Gastroesophageal sphincter (tissue), 4 donors: ENCODE measurements at regions not wholly inside any gene's neighbourhood (a gene's known extent, or its start where the extent isn't known, plus 50 kb on each side); places are given as distances from the start of the nearest gene placed in this dataset.

Experiments used
- ATAC-seq: fragments of 150-250 bp; one replicate; pipeline ENCODE4 v1.9.1; 2016; ENCODE audit warnings: mild to moderate bottlenecking, moderate library complexity
- H3K27ac ChIP-seq, 4 donors: fragments of 200-600 bp; sonication (generic) in 3 of 4; 1 replicate in 3 of 4; 2 replicates in 1 of 4; pipeline ENCODE4 v1.5.1; 2016 to 2019
- H3K27me3 ChIP-seq: fragments of 200-600 bp; sonication (generic); one replicate; pipeline ENCODE4 v1.5.1; 2019
- H3K36me3 ChIP-seq, 2 donors: fragments of 200-600 bp; sonication (generic); one replicate each; pipeline ENCODE4 v1.5.1; 2019; ENCODE audit warnings: control low read depth in 1 of 2
- H3K4me1 ChIP-seq, 3 donors: fragments of 200-600 bp; sonication (generic); 1 replicate in 2 of 3; 2 replicates in 1 of 3; pipeline ENCODE4 v1.5.1; 2016 to 2019; ENCODE audit warnings: control low read depth in 2 of 3
- H3K4me3 ChIP-seq, 2 donors: fragments of 200-600 bp; sonication (generic); one replicate each; pipeline ENCODE4 v1.5.1; 2019; ENCODE audit warnings: mild to moderate bottlenecking in 1 of 2, moderate library complexity in 1 of 2
- H3K9me3 ChIP-seq, 3 donors: fragments of 200-600 bp; sonication (generic); one replicate each; pipeline ENCODE4 v1.5.1; 2017 to 2019; ENCODE audit warnings: control low read depth in 2 of 3
- EP300 ChIP-seq: sonication (generic); formaldehyde crosslinking; IDR thresholded peaks from one replicate; pipeline ENCODE4 v1.6.1; 2017; ENCODE audit warnings: antibody characterized with exemption, mild to moderate bottlenecking
- POLR2A ChIP-seq, 2 donors: fragments of 450-650 bp; IDR thresholded peaks; one replicate each; pipeline ENCODE4 v1.6.1; 2017; ENCODE audit warnings: antibody characterized with exemption in 2 of 2, mild to moderate bottlenecking in 2 of 2, moderate library complexity in 1 of 2
- POLR2AphosphoS5 ChIP-seq: sonication (generic); formaldehyde crosslinking; IDR thresholded peaks from one replicate; pipeline ENCODE4 v1.6.1; 2017; ENCODE audit warnings: antibody characterized with exemption
- WGBS, 2 donors: methylation state at CpG; one replicate each; pipeline ENCODE4 v1.1.5; 2018; ENCODE audit warnings: low coverage in 1 of 2; 5-methylcytosine and 5-hydroxymethylcytosine counted together
- TF ChIP-seq, protein P1 (sequence below), 4 experiments: fragments of 200-600 bp in 2 of 4; fragments of 450-650 bp in 2 of 4; sonication (generic) in 1 of 4; IDR thresholded peaks; one replicate each; pipeline ENCODE4 v1.5.1; 2017 to 2019; ENCODE audit warnings: antibody characterized with exemption in 4 of 4, mild to moderate bottlenecking in 2 of 4, moderate library complexity in 2 of 4

DNA sequence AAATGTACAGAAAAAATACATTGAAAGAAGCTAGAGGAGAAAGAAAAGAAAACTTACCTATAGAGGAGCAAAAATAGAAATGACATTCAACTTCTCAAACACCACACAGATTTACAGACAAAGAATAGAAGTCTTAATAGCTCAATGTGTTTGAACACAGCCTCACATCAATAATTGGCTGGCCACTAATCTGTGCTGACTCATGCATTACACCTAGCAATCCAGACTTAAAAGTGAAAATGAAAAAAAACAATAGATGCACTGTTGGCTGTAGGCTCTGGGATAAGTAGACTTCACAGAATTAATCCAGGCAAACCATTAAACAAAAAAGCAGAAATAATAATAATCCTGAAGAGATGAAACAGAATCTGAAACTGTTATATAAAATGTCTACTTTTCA is 961.3 kb upstream of the CELF4 start:
- Histone ChIP-seq H3K4me3 (no peak overlapping the region), H3K27me3 (no peaks in the 10 kb centered on the region), H3K36me3 (no peaks in the 10 kb centered on the region), H3K4me1 (no peaks in the 10 kb centered on the region), H3K9me3 (no peaks in the 10 kb centered on the region), H3K27ac (no peak overlapping the region)
- TF ChIP-seq POLR2AphosphoS5, result no peak
- TF ChIP-seq, protein P1, sequence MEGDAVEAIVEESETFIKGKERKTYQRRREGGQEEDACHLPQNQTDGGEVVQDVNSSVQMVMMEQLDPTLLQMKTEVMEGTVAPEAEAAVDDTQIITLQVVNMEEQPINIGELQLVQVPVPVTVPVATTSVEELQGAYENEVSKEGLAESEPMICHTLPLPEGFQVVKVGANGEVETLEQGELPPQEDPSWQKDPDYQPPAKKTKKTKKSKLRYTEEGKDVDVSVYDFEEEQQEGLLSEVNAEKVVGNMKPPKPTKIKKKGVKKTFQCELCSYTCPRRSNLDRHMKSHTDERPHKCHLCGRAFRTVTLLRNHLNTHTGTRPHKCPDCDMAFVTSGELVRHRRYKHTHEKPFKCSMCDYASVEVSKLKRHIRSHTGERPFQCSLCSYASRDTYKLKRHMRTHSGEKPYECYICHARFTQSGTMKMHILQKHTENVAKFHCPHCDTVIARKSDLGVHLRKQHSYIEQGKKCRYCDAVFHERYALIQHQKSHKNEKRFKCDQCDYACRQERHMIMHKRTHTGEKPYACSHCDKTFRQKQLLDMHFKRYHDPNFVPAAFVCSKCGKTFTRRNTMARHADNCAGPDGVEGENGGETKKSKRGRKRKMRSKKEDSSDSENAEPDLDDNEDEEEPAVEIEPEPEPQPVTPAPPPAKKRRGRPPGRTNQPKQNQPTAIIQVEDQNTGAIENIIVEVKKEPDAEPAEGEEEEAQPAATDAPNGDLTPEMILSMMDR (IDR thresholded peaks at IDR 0.05), result no peak
- no peak for TF ChIP-seq POLR2A (IDR thresholded peaks at IDR 0.05)
- no peak for TF ChIP-seq EP300
- no peak for ATAC-seq

DNA sequence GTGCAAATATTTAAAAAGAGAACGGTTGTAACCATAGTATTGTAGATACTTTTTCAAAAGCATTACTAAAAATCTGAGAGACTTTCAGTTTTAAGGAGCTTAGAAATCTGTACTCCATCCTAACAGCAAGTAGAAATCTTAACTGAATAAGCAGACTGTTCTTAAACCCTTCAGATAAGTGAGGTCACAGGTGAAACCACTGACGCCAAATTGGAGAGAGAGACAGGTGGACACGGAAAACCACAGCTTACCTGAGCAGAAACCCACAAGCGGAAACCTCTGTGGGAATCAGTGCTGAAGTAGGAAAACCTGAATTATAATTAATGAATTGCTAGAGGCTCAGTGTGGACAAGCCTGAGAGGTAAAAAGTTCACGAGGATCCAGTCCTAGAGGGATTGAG is 959.4 kb upstream of the CELF4 start:
- ATAC-seq, result no peak
- WGBS, 2 donors, result 67 to 75% methylated on average over 4 to 5 of the region's 5 CpGs

DNA sequence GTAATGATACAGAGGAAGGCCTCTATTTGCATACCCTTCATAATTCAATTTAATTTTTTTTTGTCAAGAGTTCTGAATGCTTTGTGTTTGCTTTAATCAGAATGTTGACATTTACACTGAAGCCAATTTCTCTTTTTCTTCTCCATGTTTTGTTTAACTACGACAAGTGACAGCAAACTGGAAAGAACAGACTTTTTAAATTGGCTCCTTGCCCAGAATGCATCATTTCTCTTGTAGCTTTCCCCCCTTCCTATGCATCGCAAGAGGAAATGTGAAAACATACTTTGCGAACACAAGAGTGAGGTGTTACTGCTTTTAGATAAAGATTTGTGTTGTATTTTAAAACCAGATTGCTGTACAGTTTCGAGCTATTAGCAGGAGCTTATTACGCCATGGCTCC is 955.2 kb upstream of the CELF4 start:
- 19 to 37% methylated on average over 5 of the region's 5 CpGs for WGBS, 2 donors
- Histone ChIP-seq H3K27ac (no peak overlapping the region), H3K36me3 (no peaks in the 10 kb centered on the region), H3K4me1 (peaks cover 0 to 9% (median 0%) of the 10 kb centered on the region in 3 donors), H3K9me3 (no peaks in the 10 kb centered on the region), H3K27me3 (no peaks in the 10 kb centered on the region), H3K4me3 (no peak overlapping the region)
- no peak for TF ChIP-seq POLR2AphosphoS5
- TF ChIP-seq EP300, result no peak
- TF ChIP-seq, protein P1 (IDR thresholded peaks at IDR 0.05), result no peak
- no peak for TF ChIP-seq POLR2A (IDR thresholded peaks at IDR 0.05)
- no peak for ATAC-seq

More for the DNA sequence above, 959.4 kb upstream of the CELF4 start:
- H3K27ac ChIP-seq, result no peak overlapping the region
- no peaks in the 10 kb centered on the region for H3K9me3 ChIP-seq
- TF ChIP-seq, protein P1 (IDR thresholded peaks at IDR 0.05), result no peak
- TF ChIP-seq POLR2A (IDR thresholded peaks at IDR 0.05) (no peak), EP300 (no peak)
- H3K27me3 ChIP-seq, result no peaks in the 10 kb centered on the region
- no peaks in the 10 kb centered on the region for H3K36me3 ChIP-seq
- H3K4me1 ChIP-seq, result peaks cover 0 to 9% (median 0%) of the 10 kb centered on the region in 3 donors
- no peak overlapping the region for H3K4me3 ChIP-seq

DNA sequence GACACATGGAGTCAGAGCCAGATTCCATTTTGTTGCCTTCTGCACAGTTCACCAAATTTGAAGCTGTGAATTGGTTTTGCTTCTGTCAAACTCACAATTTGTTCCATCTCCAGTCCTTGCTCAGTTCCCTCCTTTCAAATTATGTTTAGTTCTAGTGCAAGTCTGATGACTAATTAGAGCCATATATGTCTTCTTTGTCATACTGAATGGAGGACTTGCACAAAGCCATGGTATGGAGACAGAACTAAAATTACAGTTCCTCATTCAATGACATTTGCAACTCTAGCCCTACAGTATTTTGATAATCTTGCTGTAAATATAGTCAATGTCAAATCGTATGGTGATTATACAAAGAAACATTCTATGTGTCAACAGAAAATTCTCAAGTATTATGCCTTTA is 936.9 kb upstream of the CELF4 start:
- Histone ChIP-seq H3K27me3 (no peaks in the 10 kb centered on the region), H3K4me1 (no peaks in the 10 kb centered on the region), H3K27ac (no peak overlapping the region), H3K9me3 (no peaks in the 10 kb centered on the region), H3K4me3 (no peak overlapping the region), H3K36me3 (no peaks in the 10 kb centered on the region)
- TF ChIP-seq, protein P1 (IDR thresholded peaks at IDR 0.05), result no peak
- TF ChIP-seq POLR2AphosphoS5, result no peak
- TF ChIP-seq EP300, result no peak
- ATAC-seq, result no peak
- WGBS, 2 donors, result 83 to 86% methylated on average over 1 of the region's 1 CpG

DNA sequence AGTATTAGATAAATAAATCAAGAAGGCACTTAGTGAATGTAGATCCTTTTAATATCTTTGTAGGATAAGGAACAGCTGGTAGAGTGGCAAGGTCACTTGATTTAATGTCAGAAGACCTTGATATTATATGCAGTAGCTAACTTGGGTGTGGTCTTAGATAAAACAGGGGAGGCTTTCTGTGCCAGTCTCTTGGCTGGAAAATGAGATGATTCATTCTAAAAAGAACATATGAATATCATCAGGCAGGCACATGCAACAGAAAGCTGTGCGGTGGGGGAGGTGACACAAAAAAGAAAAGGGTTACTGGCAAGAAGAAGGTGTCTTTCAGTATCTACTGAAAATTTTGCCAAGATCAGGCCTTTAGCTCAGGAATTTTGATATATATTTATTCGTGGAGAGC is 931.7 kb upstream of the CELF4 start:
- Histone ChIP-seq H3K9me3 (no peaks in the 10 kb centered on the region), H3K4me1 (peaks cover 0 to 6% (median 0%) of the 10 kb centered on the region in 3 donors), H3K36me3 (no peaks in the 10 kb centered on the region), H3K27me3 (no peaks in the 10 kb centered on the region), H3K4me3 (no peak overlapping the region), H3K27ac (no peak overlapping the region)
- 40 to 44% methylated on average over 2 of the region's 2 CpGs for WGBS, 2 donors
- TF ChIP-seq POLR2AphosphoS5 (no peak), EP300 (no peak), POLR2A (IDR thresholded peaks at IDR 0.05) (no peak)
- TF ChIP-seq, protein P1 (IDR thresholded peaks at IDR 0.05), result no peak
- ATAC-seq, result no peak
